HG03095 (cell line): ENCODE measurements at regions not wholly inside any gene's neighbourhood (a gene's known extent, or its start where the extent isn't known, plus 50 kb on each side); places are given as distances from the start of the nearest gene placed in this dataset.

Experiments used
- ATAC-seq: cut with Tn5 transposase; IDR thresholded peaks from one replicate; pipeline ENCODE4 v1.9.1; 2021; ENCODE audit warnings: moderate library complexity; ENCODE audit not compliant: unreplicated experiment

DNA sequence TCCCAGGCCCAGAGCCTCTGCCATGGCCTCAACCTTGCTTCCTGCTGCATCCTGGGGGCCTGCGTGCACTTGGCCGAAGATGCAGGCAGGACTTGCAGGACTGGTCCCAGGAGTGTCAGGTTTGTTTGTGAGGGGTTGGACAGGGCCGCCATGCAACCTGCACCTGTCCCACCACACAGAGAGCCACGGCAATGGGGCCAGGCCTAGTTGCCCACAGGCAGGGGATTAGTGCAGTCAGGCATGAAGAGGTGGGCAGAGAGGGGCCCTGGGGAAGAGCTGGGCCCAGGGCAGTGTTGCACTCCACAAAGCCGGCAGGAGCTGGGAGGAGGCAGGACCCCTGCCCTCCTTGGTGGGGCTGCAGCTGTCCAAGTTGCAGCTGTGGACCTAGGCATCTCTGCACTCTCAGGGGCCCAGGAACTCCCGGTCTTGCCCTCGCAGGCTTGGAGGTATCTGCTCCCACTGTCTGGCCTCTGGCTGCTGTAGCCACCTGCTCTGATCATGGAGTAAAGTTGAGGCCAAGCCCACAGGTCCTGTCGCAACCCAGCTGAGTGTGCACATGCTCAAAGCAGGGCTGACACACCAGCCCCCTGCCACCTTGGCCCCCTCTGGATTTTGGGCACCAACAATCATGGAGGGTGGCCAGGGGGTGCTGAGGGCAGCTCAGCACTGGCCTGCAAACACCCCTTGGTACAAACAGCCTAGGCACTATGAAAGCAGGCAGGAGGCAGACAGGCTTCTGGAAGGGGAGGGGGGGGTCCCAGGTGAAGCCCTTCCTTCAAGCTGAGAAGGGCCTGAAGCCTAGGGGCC, 190.4 kb upstream of the PCDH10 start:
- no peak for ATAC-seq

DNA sequence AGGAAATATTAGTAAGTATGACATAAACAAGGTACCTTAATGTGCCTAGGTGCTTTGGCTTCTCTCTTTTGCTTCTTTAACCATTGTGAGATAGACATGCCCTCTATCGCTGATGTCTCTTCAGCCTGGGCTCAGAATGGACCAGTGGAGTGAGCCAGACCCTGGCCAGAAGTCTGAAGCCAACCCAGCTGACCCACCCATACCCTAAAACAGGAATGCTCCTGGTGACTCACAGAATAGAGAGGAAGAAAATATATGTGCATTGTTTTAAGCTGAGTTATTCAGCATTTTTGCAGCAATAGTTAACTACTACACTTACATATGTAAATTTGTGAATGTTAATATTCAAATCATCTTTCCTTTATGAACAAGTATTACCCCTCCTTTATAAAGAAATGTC, 167.5 kb upstream of the PCDH10 start:
- ATAC-seq: no peak

DNA sequence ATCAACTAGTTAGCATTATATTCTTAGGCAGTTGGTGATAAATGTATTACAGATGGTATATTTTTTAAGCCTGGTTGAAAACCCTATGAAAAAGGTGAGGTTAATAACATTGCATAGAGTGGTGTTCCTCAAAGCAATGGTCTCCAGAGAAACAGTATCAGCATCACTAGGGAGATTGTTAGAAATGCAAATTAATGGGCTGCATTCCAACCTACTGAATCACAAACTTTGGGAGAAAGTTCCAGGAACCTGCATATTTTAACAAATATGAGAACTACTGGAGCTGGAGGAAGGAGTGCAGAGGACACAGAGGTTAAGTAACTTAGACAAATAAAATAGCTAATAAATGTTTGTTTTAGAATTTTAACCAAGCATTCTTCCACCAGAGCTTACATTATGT, 166.9 kb upstream of the PCDH10 start:
- no peak for ATAC-seq

DNA sequence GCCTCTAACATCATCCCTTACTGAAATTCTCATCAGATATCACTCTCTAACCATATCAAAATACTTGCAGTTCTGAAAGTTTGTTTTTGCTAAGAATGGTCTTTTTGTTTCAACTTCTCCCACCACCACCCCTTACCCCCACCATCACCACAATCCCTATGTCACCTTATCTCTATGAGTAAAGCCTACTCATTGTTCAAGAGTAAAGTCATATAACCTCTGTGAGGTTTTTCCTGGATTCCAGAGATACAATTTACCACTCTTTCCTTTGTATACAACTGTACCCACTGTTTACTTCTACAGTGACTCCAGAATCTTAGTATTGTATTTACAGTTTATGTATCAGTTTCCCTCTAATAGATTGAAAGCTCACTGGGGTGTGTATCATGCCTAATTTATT, 158.0 kb upstream of the PCDH10 start:
- no peak for ATAC-seq

DNA sequence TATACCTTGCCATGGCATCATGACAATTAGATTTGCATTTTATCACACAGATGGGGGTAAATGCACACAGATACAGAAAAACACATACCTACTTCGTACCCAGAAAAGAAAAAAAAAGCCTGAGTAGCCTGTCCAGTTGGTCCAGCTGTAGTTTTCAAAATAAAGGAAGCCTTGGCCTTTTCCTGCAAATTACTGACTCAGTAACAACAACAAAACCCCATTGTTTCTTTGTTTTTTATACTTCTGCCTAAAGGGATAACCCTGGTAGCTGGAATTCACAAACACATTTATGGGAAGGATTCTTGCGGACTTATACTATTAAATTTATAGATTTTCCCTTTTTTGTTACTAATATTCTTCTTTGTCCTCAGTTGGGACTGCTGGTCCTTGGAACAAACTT, 156.4 kb upstream of the PCDH10 start:
- ATAC-seq: no peak

DNA sequence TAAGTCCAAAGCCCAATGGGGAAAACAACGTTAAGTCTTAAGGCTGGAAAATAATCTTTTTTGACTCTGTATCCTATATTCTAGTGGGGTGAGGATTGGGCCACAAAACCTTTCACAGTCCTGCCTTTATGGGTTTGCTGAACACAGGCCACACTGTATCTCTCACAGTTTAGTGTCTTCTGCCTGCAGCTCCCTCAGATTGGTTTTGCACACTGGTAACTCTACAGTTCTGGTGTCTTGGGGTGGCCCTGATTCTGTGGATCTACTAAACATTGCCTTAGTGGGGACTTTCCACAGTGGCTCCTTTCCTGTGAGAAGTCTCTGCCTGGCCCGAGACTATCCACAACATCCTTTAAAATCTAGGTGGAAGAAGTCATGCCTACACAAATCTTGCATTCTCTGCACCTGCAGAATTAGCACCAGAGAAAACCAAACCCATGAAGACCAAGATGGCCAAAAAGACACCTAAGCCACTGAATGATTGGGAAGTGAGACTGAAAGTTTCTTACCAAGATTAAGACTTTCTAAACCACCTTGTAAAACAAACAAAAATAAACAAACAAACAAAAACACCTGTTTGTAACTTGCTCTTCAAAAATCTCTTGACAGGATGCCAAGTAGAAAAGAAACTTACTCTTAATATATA, 150.4 kb upstream of the PCDH10 start:
- no peak for ATAC-seq

DNA sequence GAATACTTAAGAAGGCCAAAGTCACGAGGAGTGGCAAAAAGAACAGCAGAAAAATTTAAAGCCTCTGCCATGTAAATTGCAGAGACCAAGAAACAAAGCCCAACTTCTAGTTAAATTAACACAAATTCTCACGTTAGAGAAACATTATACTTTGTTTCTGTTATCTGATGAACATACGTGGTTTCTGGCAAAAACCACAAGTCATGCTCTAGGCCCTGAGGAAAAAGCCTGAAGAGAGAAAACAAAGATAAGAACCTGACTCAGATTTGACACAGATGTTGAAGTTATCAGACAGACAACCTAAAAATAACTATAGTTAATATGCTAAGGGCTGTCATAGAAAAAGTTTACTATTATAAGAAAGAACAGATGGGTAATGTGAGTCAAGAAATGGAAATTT, 149.1 kb upstream of the PCDH10 start:
- ATAC-seq: no peak

DNA sequence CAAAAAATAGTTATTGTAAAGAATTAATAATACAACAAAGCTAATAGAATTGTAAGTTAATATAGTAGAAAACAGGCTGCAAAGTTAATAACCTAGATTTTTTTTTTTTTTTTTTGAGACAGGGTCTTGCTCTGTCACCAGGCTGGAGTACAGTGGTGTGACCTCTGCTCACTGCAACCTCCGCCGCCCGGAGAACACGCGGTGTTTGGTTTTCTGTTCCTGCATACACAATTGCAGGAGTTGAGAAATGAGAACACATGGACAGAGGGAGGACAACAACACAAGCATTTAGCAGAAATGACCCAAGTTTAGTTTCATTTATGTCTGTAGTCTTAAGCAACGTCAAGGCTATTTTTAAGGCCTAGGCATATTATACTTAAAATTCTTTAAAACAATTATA, 145.9 kb upstream of the PCDH10 start:
- no peak for ATAC-seq

DNA sequence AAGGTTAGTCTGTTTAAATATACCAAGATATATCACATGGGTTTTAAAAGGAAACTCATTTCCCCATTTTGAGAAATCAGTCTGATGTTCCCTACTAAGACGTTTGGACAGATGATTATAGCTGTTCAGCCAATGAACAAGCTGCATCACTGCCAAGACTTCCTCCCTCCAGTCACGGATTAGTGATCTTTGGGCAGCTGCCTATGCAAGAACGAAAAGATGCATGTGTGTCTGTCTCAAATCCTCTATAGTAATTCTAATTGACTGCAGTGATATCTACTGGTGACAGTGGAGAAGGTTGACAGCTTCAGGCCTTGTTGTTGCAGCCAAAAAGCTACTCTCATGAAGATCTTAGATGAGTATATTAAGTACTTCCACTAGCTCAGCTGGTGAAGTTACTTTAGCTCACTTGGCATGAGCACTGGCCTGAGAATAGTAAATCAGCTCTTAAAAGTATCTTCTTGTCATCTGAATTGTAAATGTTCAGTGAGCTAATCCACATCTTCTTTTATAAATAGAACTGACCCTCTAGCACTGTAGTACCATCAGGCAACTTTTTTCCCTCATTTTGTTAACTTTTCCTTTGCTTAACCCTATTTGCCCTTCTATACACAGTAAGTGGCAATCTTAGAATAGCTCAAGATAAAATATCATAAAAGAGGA, 134.5 kb upstream of the PCDH10 start:
- no peak for ATAC-seq

DNA sequence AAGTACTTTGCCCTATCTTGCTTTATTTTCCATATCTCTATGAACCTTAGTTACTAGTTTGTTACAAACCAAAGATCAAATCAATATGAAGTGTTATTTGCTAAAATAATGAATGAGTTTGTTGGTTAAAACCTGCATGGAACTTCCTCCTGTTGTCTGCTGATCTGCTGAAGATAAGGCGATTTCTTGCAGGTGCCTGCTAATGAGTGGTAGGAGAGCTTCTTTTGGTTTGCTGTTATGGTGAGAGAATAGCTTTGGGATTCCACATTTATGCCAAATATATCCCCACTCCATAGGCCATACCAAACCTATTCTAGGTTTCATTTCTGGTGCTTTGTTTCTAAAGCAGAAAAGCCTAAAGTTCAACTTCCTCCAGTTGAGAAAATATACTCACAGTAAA, 103.8 kb upstream of the PCDH10 start:
- no peak for ATAC-seq

DNA sequence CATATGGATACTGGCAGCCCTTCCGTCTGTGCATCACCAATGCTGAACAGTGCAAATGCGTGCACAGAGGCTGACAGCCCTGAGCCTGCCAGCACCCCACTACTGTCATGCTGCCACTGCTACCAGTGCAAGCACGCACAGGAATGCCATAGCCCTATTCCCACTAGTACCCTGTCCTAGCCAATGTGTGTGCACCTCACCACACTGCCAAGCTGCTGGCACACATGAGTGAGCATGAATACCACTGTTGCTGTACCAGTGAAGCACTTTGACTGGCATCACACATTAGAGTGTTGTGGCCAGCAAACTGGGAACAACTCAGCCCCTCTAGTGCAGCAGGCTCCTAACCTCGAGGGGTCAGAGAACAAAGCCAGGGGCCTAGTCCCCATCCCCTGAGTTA, 102.9 kb upstream of the PCDH10 start:
- no peak for ATAC-seq

DNA sequence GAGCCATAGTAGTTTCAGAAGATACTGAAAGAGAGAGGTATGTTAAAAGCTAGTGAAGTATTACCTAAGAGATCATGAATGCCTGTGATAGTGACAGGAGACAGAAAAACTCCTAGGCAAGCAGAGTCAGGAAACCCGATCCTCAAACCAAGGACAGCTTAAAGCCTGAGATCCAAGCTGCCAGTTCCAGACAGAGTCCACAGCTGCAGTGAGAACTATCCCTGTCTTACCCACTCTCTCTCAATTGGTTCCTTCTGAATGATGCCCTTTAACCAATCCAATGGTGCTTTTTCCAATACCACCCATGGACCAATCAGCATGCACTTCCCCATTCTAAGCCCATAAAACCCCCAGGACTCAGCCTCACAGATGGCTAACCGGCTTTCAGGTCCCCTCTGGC, 90.4 kb upstream of the PCDH10 start:
- ATAC-seq: no peak

DNA sequence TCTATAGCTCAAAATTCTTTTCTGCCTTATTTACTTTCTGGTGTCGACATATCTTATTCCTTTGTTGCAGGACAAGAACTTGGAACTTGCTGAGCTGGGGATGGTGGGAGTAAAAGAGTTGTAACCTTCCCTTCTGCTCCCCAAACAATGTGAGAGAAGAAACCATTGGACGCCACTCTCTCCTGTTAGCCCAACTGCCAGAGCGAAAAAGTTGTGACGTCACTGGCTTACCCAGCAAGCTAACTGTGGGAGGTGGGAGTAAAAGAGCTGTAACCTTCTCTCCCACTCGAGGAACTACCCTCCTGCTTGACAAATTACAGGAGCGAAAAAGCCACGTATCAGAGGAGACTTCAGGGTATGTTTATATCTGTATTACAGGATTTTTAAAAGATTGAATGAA, 90.0 kb upstream of the PCDH10 start:
- ATAC-seq: no peak

DNA sequence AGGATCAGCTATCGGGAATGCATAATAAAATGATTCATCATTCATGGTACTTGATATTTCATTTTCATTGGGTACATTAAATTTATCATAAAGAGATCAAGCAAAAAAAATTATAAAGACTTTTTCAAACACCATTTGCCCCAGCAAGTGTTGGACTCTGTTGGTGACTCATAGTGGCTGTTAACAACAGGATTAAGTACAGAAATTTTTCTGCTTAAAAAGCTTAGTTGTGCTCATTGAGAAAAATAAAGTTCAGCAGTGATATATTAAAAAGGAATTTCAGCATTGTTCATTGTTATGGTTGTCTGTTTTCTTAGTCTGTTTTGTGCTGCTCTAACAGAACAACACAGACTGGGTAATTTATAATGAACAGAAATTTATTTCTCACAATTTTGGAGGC, 86.2 kb upstream of the PCDH10 start:
- no peak for ATAC-seq

DNA sequence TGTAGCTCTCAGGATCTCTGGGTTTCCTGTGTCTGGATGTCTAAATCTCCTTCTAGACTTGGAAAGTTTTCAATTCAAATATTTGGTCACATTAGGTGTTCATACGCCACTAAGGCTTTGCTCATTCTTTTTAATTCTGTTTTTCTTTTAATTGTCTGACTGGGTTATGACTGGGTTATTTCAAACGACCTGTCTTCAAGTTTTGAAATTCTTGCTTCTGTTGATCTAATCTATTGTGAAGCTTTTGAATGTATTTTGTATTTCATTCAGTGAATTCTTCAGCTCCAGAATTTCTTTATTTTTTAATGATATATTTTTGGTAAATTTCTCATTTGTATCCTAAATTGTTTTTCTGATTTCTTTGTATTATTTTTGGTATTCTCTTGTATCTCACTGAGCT, 81.0 kb upstream of the PCDH10 start:
- ATAC-seq: no peak

DNA sequence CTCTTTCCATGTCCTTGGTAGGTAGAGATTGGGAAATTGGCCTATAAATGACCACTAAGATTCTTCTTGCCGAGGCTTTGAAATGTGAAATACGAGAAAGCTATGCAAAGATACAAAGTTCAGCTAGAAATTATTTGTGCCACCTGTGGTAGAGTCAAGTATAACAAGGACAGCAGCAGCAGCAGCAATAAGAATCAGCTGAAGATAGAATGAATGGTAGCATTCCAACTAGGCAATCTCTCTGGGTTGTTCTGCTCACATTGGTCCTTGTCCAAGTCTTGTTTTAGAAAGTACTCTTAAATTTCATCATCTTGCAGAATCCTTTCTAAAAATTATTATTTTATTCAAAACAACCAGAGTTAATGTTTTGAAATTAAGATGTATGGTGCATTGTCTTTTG, 67.8 kb upstream of the PCDH10 start:
- ATAC-seq: no peak

DNA sequence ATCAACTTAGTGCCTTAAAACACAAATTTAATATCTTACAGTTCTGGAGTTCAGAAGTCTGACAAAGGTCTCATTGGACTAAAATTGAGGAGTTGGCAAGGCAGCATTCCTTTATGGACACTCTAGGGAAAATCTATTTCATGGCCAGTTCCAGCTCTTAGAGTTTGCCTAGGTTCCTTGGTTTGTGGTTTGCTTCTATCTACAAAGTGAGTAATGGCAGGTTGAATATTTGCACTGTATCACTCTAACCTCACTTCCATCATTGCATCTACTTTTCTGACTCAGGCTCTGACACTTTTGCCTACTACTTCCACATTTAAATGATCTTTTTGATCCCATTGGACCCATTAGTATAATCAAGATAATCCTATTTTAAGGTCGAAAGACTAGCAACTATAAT, 64.7 kb upstream of the PCDH10 start:
- ATAC-seq: no peak

DNA sequence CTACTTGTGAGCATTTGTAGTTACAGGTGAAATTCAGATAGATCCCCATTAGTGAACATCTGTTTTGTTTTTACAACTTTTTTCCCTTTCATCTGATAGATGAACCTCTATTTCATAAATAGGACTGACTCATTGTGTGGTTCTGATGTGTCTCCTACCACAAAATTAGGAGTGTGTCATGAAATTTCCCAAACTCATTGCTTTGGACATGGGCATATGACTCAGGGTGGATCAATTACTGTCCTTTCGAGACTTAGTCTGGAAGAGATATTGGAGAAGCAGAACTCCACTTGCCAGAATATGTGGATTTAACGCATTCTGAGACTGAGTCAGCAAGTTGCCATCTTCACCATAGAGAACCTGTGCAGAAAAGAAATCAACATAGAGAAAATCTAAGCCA, 53.5 kb upstream of the PCDH10 start:
- no peak for ATAC-seq

DNA sequence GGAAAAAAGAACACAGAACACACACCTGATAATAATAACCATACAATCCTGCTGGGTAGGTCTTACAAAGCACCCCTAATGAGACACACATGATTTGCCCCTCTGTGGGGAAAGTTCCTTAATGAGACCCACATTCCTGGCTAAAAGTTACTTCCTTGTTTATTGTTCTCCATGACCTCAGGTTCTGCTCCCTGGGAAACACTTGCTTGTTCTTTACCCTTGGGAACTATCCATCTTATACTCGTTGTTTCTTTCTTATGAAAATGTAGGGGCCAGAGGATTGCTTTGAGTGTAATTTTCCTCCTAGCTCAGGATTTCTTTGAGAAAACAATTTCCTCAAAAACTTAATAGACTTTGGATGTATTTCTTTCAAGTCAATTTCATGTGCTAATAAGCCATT, 52.1 kb upstream of the PCDH10 start:
- ATAC-seq: no peak
